GM19372 (cell line): ENCODE measurements at regions not wholly inside any gene's neighbourhood (a gene's known extent, or its start where the extent isn't known, plus 50 kb on each side); places are given as distances from the start of the nearest gene placed in this dataset.

Source experiments
- ATAC-seq: cut with Tn5 transposase; IDR thresholded peaks from one replicate; pipeline ENCODE4 v1.9.1; 2021; ENCODE audit warnings: mild to moderate bottlenecking, low read depth, moderate library complexity; ENCODE audit not compliant: unreplicated experiment

DNA sequence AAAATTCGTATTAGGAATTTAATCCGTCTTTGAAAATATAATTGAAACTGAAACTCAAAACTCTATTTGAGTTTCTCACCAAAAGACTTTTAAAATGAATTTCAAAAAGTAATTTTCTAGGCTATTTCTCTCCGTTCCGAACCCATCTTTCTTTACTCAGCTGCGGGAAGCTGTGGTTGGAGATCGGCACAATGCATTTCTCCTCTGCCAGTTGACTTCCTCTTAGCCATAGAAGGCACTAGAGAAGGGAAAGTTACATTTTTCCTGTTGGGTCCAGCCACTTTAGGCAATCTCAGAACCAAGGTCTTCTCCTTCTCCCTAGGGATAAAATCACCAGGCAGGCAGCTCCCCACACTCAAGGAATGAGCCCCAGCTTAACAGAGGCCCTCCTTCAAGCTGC lies 133.6 kb upstream of the COL1A2 start:
- ATAC-seq: no peak

GRCh38 chr7:94264756-94265155 lies 129.9 kb upstream of the COL1A2 start:
- no peak for ATAC-seq

GRCh38 chr7:94265456-94265855 lies 129.2 kb upstream of the COL1A2 start:
- no peak for ATAC-seq

DNA sequence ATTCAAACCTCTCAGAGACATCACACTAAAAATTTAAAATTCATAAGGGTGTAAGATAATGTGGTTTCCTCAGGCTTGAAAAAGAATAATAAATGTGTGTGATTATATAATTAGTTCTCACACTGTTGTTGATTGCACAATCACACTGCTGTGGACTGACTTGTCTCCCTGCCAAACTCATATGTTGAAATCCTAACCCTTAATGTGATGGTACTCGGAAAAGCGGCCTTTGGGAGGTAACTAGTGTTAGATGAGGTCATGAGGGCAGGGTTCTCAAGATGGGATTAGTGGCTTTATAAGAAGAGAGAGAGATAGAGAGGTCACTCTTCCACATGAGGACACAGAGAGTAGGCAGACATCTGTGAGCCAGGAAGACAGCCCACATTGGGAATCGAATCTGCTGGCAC lies 128.5 kb upstream of the COL1A2 start:
- ATAC-seq: no peak

GRCh38 chr7:94270772-94271171 lies 123.9 kb upstream of the COL1A2 start:
- no peak for ATAC-seq

DNA sequence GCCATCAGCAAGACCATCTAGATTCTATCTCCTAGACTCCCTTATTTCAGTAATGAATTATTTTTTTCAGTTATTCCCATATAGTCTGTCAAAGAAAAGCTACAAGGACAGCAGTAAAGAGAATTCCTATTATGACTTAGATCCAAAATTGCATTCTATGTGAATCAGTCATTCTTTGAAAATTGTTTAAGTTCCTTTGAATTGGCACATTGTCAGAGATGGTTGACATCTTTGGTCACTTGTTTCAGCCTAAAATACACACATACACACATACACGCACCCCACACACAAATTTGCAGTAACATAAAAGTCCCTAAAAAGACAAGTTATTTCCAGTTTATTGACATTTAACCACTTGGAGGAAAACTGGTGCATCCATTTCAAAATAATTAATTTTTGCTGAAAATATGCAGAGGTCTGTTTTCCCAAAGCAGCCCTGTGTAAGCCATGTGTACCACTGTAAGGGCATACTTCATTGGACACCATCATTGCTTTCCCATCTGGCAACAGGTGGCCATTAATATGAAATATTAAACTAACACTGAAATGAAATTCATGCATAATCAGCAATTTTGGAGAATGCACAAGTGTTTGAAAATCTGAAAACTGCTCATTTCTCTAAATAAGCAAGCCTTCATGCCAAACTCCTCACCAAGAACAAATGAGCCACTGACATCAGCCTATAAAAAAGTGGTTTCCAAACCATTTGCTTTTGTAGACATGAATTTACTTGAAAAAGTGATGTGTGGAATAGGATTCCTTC lies 121.7 kb upstream of the COL1A2 start:
- no peak for ATAC-seq

DNA sequence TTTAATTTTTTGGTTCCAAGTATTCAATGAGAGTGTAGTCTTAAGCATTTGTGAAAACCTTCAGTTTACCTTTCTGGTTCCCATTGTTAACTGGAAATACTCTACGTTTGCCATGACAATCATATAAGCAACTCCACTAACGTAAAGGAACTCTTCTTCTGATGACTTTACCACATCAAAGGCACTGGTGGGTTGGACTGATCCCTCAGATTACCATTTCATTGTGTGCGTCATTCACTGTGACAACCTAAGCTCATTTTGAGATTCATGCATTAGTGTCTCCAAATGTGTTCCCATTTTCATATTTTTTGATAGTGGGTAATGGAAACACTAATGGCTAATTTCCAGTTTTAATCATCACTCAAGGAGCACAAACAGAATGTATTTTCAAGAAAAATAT lies 119.9 kb upstream of the COL1A2 start:
- ATAC-seq: no peak

DNA sequence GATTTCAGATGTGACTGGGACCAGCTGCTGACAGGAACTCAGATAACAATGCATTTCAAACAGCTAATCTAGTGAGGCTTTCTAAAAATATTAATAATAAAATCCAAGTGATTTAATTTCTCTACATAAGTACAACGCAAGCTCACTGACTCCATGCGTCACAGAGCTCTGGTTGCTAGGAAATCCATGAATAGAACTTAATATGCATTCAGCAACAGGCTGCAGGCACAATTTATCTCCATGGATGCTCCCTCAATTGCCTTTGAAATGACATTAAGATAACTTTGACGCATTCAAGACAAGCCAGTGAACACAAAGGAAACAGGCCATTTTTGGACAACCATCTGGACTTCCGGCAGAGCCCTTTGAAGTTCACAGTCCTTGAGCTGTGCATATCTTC lies 118.7 kb upstream of the COL1A2 start:
- no peak for ATAC-seq

- ATAC-seq: peak; percentile 75
Observed at GRCh38 chr7:94276795-94277194, 117.9 kb upstream of the COL1A2 start.

GRCh38 chr7:94277236-94277635 lies 117.5 kb upstream of the COL1A2 start:
- no peak for ATAC-seq

GRCh38 chr7:94280851-94281250 lies 113.8 kb upstream of the COL1A2 start:
- no peak for ATAC-seq

DNA sequence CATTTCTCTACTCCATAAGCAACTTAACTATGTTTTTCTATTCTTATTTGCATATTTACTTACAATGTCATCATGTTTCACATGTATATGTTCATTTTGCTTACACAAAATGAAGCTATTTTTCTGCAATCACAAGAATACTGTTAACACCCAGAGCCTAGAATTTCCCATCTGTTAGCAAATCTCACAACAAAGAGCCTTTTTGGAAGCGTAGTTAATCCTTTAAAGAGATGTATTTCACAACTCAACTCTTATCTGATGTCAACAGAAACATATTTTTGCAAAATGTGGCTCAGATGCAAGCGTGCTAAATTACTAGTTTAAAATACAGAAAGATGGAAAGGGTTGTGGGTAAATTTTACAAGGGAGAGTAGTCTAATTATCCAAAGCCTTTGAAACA lies 110.6 kb upstream of the COL1A2 start:
- ATAC-seq: no peak

DNA sequence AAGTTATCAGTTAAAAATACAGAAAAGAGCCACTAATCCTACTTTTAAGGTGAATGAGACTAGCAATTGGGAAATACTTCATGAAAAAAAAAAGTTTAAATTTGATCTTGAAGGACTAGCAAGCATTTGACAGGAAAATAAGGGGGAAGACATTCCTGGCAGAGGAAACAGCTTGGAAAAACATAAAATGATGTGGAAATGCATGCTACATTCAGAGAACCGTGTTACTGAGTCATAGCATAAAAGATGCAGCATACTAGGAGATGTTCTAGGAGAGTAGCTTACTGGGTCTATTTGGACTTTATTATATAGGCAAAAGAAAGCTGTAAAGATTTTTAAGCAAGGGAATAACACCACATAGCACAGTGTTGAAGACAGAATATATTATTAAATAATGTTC lies 108.6 kb upstream of the COL1A2 start:
- ATAC-seq: no peak

GRCh38 chr7:94288096-94288495 lies 106.6 kb upstream of the COL1A2 start:
- ATAC-seq: no peak

GRCh38 chr7:94289071-94289470 lies 105.6 kb upstream of the COL1A2 start:
- ATAC-seq: no peak

- ATAC-seq: no peak
Observed at GRCh38 chr7:94294471-94295131, 100.1 kb upstream of the COL1A2 start.

- ATAC-seq: no peak
Observed at GRCh38 chr7:94295850-94296249, 98.8 kb upstream of the COL1A2 start.

GRCh38 chr7:94296881-94297280 lies 97.8 kb upstream of the COL1A2 start:
- ATAC-seq: no peak

- no peak for ATAC-seq
Observed at GRCh38 chr7:94297397-94297838, 97.3 kb upstream of the COL1A2 start.

- ATAC-seq: no peak
Observed at GRCh38 chr7:94298943-94299342, 95.8 kb upstream of the COL1A2 start.

DNA sequence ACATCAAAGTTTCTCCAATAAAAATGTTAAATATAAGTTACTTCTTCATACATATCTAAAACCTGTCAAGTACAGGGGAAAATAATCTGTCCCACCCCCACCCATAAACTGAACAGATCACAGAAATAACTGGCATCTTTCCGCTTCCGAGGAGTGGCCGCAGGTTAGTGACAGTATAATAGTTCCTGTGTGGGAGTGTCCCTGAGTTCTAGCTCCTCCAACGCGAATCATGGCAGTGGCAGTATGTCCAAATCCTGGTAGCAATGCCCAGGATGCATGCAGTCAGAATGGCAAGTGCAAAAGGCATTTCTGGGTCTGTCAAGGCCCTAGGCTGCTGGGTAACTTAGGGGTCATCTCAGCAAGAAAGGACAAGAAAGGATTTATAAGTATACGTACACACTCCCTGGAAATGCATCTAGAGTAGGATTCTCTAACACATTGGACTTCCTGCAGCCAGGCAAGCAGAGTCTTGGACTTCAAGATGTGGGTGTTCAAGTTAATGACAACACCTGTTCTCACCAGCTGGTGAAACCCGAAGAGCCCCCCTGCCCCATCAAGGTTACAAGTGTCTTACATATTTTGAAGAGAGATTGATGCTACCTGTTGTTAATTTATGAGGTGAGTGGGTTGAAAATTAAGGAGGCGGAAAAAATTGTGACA lies 94.4 kb upstream of the COL1A2 start:
- no peak for ATAC-seq
